Skeletal muscle tissue (tissue), 3 donors: ENCODE measurements at regions not wholly inside any gene's neighbourhood (a gene's known extent, or its start where the extent isn't known, plus 50 kb on each side); places are given as distances from the start of the nearest gene placed in this dataset.

ENCODE experiments used
- H3K27ac ChIP-seq: one replicate; pipeline ENCODE4 v1.7.0; 2013; ENCODE audit warnings: mild to moderate bottlenecking, low read depth, low read length, inconsistent platforms
- H3K27me3 ChIP-seq, 3 donors: one replicate each; pipeline ENCODE4 v1.7.0; 2013; ENCODE audit warnings: low read length in 3 of 3; ENCODE audit not compliant: control insufficient read depth in 3 of 3, insufficient read depth in 3 of 3
- H3K36me3 ChIP-seq, 3 donors: one replicate each; pipeline ENCODE4 v1.7.0; 2013; ENCODE audit warnings: low read length in 3 of 3; ENCODE audit not compliant: control insufficient read depth in 3 of 3, insufficient read depth in 3 of 3
- H3K4me1 ChIP-seq, 3 donors: one replicate each; pipeline ENCODE4 v1.7.0; 2013; ENCODE audit warnings: low read length in 3 of 3, mild to moderate bottlenecking in 3 of 3; ENCODE audit not compliant: control insufficient read depth in 3 of 3, insufficient read depth in 3 of 3
- H3K4me3 ChIP-seq, 3 donors: one replicate each; pipeline ENCODE4 v1.7.0; 2013; ENCODE audit warnings: low read length in 3 of 3
- H3K9ac ChIP-seq, 3 donors: one replicate each; pipeline ENCODE4 v1.7.0; 2013; ENCODE audit warnings: low read length in 3 of 3, mild to moderate bottlenecking in 3 of 3, moderate library complexity in 2 of 3, low read depth in 1 of 3
- H3K9me3 ChIP-seq, 3 donors: one replicate each; pipeline ENCODE4 v1.7.0; 2013; ENCODE audit warnings: low read length in 3 of 3; ENCODE audit not compliant: control insufficient read depth in 3 of 3
- donor health status: Osteomylitis.

DNA sequence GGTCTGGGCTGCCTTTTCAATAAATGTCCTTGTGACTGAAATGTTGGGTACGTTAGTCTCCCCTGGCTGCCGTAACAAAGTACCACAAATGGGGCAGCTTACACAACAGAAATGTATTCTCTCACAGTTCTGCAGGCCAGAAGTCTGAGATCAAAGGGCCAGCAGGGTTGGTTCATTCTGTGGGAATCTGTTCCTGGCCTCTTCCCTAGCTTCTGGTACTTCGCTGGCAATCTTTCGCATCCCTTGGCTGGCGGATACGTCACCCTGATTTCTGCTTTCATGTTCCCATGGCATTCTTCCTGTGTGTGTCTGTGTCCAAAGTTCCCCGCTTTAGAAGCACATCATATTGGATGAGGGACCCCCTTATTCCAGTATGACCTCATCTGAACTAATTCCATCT lies 95.8 kb upstream of the NCOR2 start:
- no peak overlapping the region for H3K27ac ChIP-seq
- peaks cover 0 to 5% (median 0%) of the 10 kb centered on the region in 3 donors for H3K9me3 ChIP-seq
- no peaks in the 10 kb centered on the region for H3K36me3 ChIP-seq
- H3K4me3 ChIP-seq: no peak overlapping the region
- H3K27me3 ChIP-seq: no peaks in the 10 kb centered on the region
- peaks cover 0 to 6% (median 0%) of the 10 kb centered on the region in 3 donors for H3K4me1 ChIP-seq
- H3K9ac ChIP-seq: no peak overlapping the region

DNA sequence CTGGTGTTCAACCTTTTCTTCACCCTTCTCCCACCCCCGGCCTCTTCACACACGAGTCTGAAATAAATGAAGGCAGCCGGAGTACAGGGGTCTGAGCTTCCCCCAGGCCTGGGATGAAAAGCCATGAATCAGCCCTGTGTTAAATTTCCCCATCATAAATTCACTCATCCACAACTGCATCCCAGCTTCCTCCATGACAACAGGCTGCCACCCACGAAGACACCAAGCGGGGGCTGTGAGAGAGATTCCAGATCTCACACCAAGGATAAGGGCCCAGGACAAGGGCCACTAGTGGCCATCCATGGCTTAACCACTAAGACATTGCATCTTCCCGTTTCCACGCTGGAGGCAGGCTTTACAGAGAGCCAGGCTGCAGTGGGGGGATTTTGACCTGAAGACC lies 93.9 kb upstream of the NCOR2 start:
- Histone ChIP-seq H3K4me1 (peaks cover 0 to 6% (median 0%) of the 10 kb centered on the region in 3 donors), H3K9me3 (no peaks in the 10 kb centered on the region), H3K27me3 (no peaks in the 10 kb centered on the region), H3K9ac (no peak overlapping the region), H3K4me3 (no peak overlapping the region), H3K36me3 (no peaks in the 10 kb centered on the region), H3K27ac (no peak overlapping the region)

DNA sequence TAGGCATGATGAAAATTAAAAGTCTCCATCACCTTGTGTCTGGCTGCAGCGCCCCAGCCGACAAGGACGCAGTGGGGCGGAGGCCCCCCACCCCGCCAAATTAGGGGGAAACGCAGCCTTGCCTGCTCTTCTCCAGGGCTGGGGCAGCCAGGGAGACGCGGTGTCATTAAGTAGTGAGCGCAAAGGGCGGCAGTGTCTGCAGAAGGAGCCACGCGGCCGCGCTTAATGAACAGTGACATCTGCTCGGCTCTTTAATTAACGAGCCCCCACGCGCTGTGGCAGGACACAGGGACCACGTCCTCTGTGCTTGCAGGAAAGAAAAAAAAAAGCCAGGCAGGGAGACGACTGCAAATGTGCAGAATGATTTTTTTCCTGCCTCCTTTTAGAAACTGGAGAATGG lies 93.4 kb upstream of the NCOR2 start:
- Histone ChIP-seq H3K4me1 (peaks cover 0 to 10% (median 4%) of the 10 kb centered on the region in 3 donors), H3K27me3 (no peaks in the 10 kb centered on the region), H3K4me3 (no peak overlapping the region), H3K9ac (no peak overlapping the region), H3K36me3 (no peaks in the 10 kb centered on the region), H3K27ac (no peak overlapping the region), H3K9me3 (no peaks in the 10 kb centered on the region)

DNA sequence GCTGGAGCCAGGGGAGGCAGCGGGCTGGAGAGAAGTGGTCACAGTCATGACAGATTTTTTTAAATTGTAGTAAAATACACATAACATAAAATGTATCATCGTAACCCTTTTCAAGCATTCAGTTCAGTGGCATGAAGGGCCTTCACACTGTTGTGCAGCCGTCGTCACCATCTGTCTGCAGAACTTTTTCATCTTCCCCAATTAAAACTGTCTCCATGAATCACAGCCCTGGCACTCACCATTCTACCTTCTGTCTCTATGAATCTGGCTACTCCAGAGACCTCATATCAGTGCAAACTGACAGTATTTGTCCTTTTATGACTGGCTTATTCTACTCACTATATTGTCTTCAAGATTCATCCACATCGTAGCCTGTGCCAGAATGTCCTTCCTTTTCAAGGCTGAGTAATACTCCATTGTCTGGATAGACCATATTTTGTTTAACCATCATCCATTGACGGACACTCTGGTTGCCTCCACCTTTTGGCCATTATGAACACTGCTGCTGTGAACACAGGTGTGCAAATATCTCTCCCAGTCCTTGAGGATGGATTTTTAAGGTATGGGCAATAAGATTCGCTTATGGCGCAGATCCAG lies 91.5 kb upstream of the NCOR2 start:
- no peaks in the 10 kb centered on the region for H3K27me3 ChIP-seq
- H3K9me3 ChIP-seq: no peaks in the 10 kb centered on the region
- H3K36me3 ChIP-seq: no peaks in the 10 kb centered on the region
- no peak overlapping the region for H3K9ac ChIP-seq
- H3K4me3 ChIP-seq: no peak overlapping the region
- no peak overlapping the region for H3K27ac ChIP-seq
- H3K4me1 ChIP-seq: peaks cover 14 to 26% (median 20%) of the 10 kb centered on the region in 3 donors

DNA sequence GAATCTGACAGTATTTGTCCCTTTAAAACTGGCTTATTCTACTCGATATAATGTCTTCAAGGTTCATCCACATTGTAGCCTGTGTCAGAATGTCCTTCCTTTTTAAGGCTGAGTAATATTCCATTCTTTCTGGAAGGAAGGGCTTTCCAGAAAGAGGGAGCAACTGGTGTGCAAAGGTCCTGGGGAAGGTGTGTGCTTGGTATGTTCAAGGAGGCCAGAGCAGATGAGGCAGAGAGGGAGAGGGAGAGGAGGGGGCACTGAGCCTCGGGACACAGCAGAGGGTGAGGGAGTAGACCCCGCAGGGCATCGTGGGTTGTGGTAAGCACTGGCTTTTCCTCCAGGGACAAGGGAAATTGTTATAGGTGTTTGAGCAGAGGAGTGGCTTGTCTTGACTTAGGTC lies 90.9 kb upstream of the NCOR2 start:
- H3K27me3 ChIP-seq: no peaks in the 10 kb centered on the region
- peaks cover 17 to 29% (median 24%) of the 10 kb centered on the region in 3 donors for H3K4me1 ChIP-seq
- no peak overlapping the region for H3K27ac ChIP-seq
- H3K4me3 ChIP-seq: no peak overlapping the region
- H3K9ac ChIP-seq: no peak overlapping the region
- no peaks in the 10 kb centered on the region for H3K36me3 ChIP-seq
- no peaks in the 10 kb centered on the region for H3K9me3 ChIP-seq

DNA sequence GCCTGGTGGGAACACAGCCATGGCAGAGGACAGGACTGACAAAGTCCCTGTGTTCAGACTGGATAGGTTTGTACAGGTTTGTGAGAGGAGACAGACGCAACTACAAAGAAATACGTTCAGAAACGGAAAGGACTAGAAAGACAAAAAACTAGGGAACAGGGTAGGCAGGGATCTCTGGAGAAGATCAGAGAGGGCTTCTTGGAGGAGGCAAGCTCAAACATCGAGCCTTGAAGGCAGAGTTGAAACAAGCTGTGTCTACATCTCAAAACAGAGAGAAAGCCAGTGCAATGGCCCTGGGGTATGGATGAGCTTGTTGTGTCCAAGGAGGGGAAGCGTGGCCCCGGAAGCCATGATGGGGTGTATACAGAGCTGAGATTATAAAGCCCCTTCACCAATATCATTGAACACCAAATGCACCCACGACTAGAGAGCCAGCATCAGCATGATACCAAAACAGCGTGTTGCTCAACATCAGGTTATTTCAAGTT lies 89.6 kb upstream of the NCOR2 start:
- Histone ChIP-seq H3K9ac (no peak overlapping the region), H3K4me1 (peaks cover 23 to 35% (median 33%) of the 10 kb centered on the region in 3 donors), H3K27me3 (no peaks in the 10 kb centered on the region), H3K27ac (no peak overlapping the region), H3K9me3 (no peaks in the 10 kb centered on the region), H3K4me3 (no peak overlapping the region), H3K36me3 (no peaks in the 10 kb centered on the region)

DNA sequence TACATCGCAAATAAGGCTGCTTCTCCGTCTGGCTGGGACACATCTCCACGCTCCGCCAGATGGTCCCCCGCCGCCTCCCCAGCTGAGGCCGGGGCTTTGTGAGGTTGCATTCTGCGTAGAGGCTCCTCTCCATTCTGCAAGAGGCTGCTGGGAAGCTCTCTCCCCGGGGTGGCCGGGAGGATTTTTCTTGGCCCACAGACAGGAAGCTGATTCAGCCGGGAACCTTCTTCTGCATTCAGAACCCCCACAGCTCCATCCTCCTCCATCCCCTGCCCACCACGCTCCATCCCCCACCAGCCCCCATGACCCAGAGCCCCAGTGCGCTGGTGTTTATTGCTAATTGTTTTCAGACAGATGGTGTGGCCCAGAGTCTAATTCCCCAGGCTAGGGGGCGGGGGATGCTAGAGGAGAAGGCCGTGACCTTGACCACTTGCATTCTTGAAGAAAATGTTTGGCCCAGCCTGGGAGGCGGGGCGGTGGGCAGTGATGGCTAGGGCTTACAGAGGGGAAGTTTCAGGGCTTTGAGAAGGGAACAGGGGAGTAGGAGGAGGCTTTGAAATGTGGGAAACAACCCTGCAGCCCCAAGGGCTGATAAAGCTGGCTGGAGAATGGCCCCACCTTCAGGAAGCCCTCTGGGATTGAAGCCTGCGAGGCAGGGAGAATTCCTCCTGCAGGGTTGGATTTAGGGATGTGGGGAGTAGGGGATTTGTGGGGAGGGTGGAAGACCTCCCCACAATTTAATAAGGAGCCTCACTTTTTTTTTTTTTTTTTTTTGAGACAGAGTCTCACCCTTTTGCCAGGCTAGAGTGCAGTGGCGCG lies 88.5 kb upstream of the NCOR2 start:
- Histone ChIP-seq H3K27ac (peak overlapping the region; percentile 74), H3K4me1 (peaks cover 27 to 43% (median 39%) of the 10 kb centered on the region in 3 donors), H3K9ac (peak overlapping the region; percentile 24 to 77 (median 34)), H3K36me3 (no peaks in the 10 kb centered on the region), H3K4me3 (peak overlapping the region; percentile 35 to 72 (median 60)), H3K9me3 (no peaks in the 10 kb centered on the region), H3K27me3 (no peaks in the 10 kb centered on the region)

DNA sequence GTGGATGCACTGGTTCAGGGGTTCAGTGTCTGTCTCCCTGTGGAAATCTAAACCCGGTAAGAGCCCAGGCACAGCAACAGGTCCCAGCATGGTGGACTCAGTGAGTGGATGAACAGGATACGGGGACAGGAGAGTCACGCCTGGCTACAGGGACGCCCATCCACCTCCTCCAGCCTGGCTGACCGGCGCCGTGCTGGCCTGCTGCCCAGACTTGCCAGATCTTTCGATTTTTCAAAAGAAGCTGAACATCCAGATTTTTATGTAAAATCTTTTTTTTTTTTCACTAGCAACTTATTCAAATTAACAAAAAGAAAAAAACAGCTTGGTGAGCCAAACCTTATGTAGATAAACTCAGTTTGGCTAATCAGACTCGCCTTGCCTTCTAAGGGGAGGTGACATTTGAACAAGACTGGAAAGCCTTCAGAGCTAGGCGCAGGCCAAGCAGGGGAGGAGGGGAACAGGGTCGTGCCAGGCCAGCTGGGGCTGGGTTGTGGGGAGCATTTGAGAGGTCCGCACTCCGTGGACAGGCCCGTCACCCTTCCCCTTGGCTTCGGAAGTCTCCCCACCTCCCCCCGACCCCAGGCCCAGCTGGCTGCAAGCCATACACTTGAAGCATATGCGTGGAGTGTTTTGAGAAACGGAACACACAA lies 87.8 kb upstream of the NCOR2 start:
- H3K9ac ChIP-seq: peak overlapping the region; percentile 24 to 77 (median 34)
- no peaks in the 10 kb centered on the region for H3K36me3 ChIP-seq
- peak overlapping the region; percentile 35 to 72 (median 60) for H3K4me3 ChIP-seq
- no peaks in the 10 kb centered on the region for H3K27me3 ChIP-seq
- H3K9me3 ChIP-seq: no peaks in the 10 kb centered on the region
- peak overlapping the region; percentile 74 for H3K27ac ChIP-seq
- peaks cover 32 to 43% (median 39%) of the 10 kb centered on the region in 3 donors for H3K4me1 ChIP-seq

DNA sequence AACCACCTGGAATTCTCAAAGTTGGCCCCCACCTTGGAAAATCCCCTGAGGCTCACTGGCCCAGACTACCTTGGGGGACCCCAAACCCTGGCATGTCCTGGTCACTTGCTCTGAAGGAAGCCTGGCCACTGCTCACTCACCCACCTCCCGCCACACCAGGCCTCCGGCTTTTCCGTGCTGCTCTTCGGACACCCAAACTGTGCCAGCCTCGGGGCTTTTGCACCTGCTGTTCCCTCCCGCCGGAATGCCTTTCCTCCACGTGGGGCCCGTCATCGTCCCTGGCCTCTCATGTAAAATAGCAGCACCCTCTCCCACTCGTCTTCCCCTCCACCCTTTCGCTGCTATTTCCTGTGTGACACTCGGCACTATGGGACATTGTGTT lies 87.2 kb upstream of the NCOR2 start:
- Histone ChIP-seq H3K9me3 (no peaks in the 10 kb centered on the region), H3K27ac (peak overlapping the region; percentile 74), H3K9ac (peak overlapping the region; percentile 24 to 77 (median 34)), H3K4me3 (peak overlapping the region; percentile 35 to 72 (median 60)), H3K36me3 (no peaks in the 10 kb centered on the region), H3K27me3 (no peaks in the 10 kb centered on the region), H3K4me1 (peaks cover 32 to 43% (median 39%) of the 10 kb centered on the region in 3 donors)
